ENCODE measurements at regions not wholly inside any gene's neighbourhood (a gene's known extent, or its start where the extent isn't known, plus 50 kb on each side); places are given as distances from the start of the nearest gene placed in this dataset.

GRCh38 chr12:61804301-61804700 is 455.9 kb upstream of the USP15 start:
- intact Hi-C loops (cut with DNase I) = no loop called here
- DNase-seq = no peak
- TF ChIP-seq POLR2A (IDR thresholded peaks at IDR 0.05) = no peak
- no peak for TF ChIP-seq CTCF (IDR thresholded peaks at IDR 0.05)

GRCh38 chr12:61808856-61809255 is 451.3 kb upstream of the USP15 start:
- no peak for ATAC-seq
- no peak overlapping the region for H3K4me3 ChIP-seq
- H3K36me3 ChIP-seq = no peaks in the 10 kb centered on the region
- no peak overlapping the region for H3K27ac ChIP-seq
- H3K4me1 ChIP-seq = no peaks in the 10 kb centered on the region
- DNase-seq = no peak
- intact Hi-C loops (cut with DNase I) = no loop called here
- TF ChIP-seq POLR2A (IDR thresholded peaks at IDR 0.05) (no peak), CTCF (IDR thresholded peaks at IDR 0.05) (no peak)
- H3K27me3 ChIP-seq = no peaks in the 10 kb centered on the region
- 61% methylated on average over 4 of the region's 4 CpGs for WGBS (ENCODE audit: insufficient coverage, low coverage, low lambda C conversion rate, missing lambda C conversion rate)
- no peaks in the 10 kb centered on the region for H3K9me3 ChIP-seq

More at GRCh38 chr12:61804301-61804700, 455.9 kb upstream of the USP15 start:
- ATAC-seq = no peak
- Histone ChIP-seq H3K9me3 (no peaks in the 10 kb centered on the region), H3K36me3 (no peaks in the 10 kb centered on the region), H3K27ac (no peak overlapping the region), H3K4me1 (no peaks in the 10 kb centered on the region), H3K4me3 (no peak overlapping the region), H3K27me3 (no peaks in the 10 kb centered on the region)

- intact Hi-C loops (cut with DNase I) = no loop called here
- no peak for TF ChIP-seq CTCF (IDR thresholded peaks at IDR 0.05)
- no peak for TF ChIP-seq POLR2A (IDR thresholded peaks at IDR 0.05)
- WGBS (ENCODE audit: insufficient coverage, low coverage, low lambda C conversion rate, missing lambda C conversion rate) = 85% methylated on average over 1 of the region's 1 CpG
- Histone ChIP-seq H3K27ac (no peak overlapping the region), H3K27me3 (no peaks in the 10 kb centered on the region), H3K4me1 (no peaks in the 10 kb centered on the region), H3K36me3 (no peaks in the 10 kb centered on the region), H3K9me3 (no peaks in the 10 kb centered on the region), H3K4me3 (no peak overlapping the region)
- ATAC-seq (no peak), DNase-seq (no peak)
These were observed 449.7 kb upstream of the USP15 start for GRCh38 chr12:61810486-61810885.

- no peaks in the 10 kb centered on the region for H3K9me3 ChIP-seq
- H3K36me3 ChIP-seq = no peaks in the 10 kb centered on the region
- DNase-seq (no peak), ATAC-seq (no peak)
- H3K4me1 ChIP-seq = no peaks in the 10 kb centered on the region
- TF ChIP-seq CTCF (IDR thresholded peaks at IDR 0.05) (no peak), POLR2A (IDR thresholded peaks at IDR 0.05) (no peak)
- intact Hi-C loops (cut with DNase I) = no loop called here
- H3K27me3 ChIP-seq = no peaks in the 10 kb centered on the region
- H3K4me3 ChIP-seq = no peak overlapping the region
- H3K27ac ChIP-seq = no peak overlapping the region
These were observed 438.8 kb upstream of the USP15 start for GRCh38 chr12:61821381-61821780.

- ATAC-seq = no peak
- 77% methylated on average over 3 of the region's 3 CpGs for WGBS (ENCODE audit: insufficient coverage, low coverage, low lambda C conversion rate, missing lambda C conversion rate)
These were observed 437.1 kb upstream of the USP15 start for GRCh38 chr12:61823102-61823501.

More at GRCh38 chr12:61823102-61823501, 437.1 kb upstream of the USP15 start:
- TF ChIP-seq POLR2A (IDR thresholded peaks at IDR 0.05) (no peak), CTCF (IDR thresholded peaks at IDR 0.05) (no peak)
- H3K36me3 ChIP-seq = no peaks in the 10 kb centered on the region
- DNase-seq = no peak
- H3K9me3 ChIP-seq = no peaks in the 10 kb centered on the region
- H3K4me1 ChIP-seq = no peaks in the 10 kb centered on the region
- intact Hi-C loops (cut with DNase I) = no loop called here
- H3K27ac ChIP-seq = no peak overlapping the region
- H3K4me3 ChIP-seq = no peak overlapping the region
- H3K27me3 ChIP-seq = no peaks in the 10 kb centered on the region

Measured in right lobe of liver (tissue), 6 donors.